HG03565 (cell line): ENCODE measurements at regions not wholly inside any gene's neighbourhood (a gene's known extent, or its start where the extent isn't known, plus 50 kb on each side); places are given as distances from the start of the nearest gene placed in this dataset.

Source experiments
- ATAC-seq: cut with Tn5 transposase; IDR thresholded peaks from one replicate; pipeline ENCODE4 v1.9.1; 2021; ENCODE audit warnings: mild to moderate bottlenecking, moderate library complexity; ENCODE audit not compliant: unreplicated experiment

- ATAC-seq, result no peak
These were observed 581.6 kb downstream of the TCERG1L start for GRCh38 chr10:130729876-130730275.

GRCh38 chr10:130737186-130737585 lies 574.3 kb downstream of the TCERG1L start:
- no peak for ATAC-seq

GRCh38 chr10:130737621-130738020 lies 573.9 kb downstream of the TCERG1L start:
- no peak for ATAC-seq

- ATAC-seq, result no peak
These were observed 572.3 kb downstream of the TCERG1L start for GRCh38 chr10:130739016-130739756.

- no peak for ATAC-seq
These were observed 571.8 kb downstream of the TCERG1L start for GRCh38 chr10:130739757-130740145.

- ATAC-seq, result no peak
These were observed 571.4 kb downstream of the TCERG1L start for GRCh38 chr10:130740166-130740565.

GRCh38 chr10:130740915-130741750 lies 570.4 kb downstream of the TCERG1L start:
- ATAC-seq, result no peak

- ATAC-seq, result no peak
These were observed 569.3 kb downstream of the TCERG1L start for GRCh38 chr10:130741901-130742855.

GRCh38 chr10:130742941-130743675 lies 568.4 kb downstream of the TCERG1L start:
- no peak for ATAC-seq

- no peak for ATAC-seq
These were observed 567.7 kb downstream of the TCERG1L start for GRCh38 chr10:130743751-130744271.

- ATAC-seq, result no peak
These were observed 566.9 kb downstream of the TCERG1L start for GRCh38 chr10:130744631-130745030.

GRCh38 chr10:130745251-130745650 lies 566.3 kb downstream of the TCERG1L start:
- no peak for ATAC-seq

- ATAC-seq, result no peak
These were observed 565.7 kb downstream of the TCERG1L start for GRCh38 chr10:130745821-130746220.

GRCh38 chr10:130746311-130746710 lies 565.2 kb downstream of the TCERG1L start:
- ATAC-seq, result no peak

GRCh38 chr10:130747356-130747755 lies 564.2 kb downstream of the TCERG1L start:
- no peak for ATAC-seq

GRCh38 chr10:130747946-130748345 lies 563.6 kb downstream of the TCERG1L start:
- ATAC-seq, result no peak

GRCh38 chr10:130748409-130749057 lies 563.0 kb downstream of the TCERG1L start:
- ATAC-seq, result no peak

GRCh38 chr10:130749911-130750310 lies 561.6 kb downstream of the TCERG1L start:
- no peak for ATAC-seq

- no peak for ATAC-seq
These were observed 561.1 kb downstream of the TCERG1L start for GRCh38 chr10:130750441-130750840.
